ENCODE measurements at regions not wholly inside any gene's neighbourhood (a gene's known extent, or its start where the extent isn't known, plus 50 kb on each side); places are given as distances from the start of the nearest gene placed in this dataset.

DNA sequence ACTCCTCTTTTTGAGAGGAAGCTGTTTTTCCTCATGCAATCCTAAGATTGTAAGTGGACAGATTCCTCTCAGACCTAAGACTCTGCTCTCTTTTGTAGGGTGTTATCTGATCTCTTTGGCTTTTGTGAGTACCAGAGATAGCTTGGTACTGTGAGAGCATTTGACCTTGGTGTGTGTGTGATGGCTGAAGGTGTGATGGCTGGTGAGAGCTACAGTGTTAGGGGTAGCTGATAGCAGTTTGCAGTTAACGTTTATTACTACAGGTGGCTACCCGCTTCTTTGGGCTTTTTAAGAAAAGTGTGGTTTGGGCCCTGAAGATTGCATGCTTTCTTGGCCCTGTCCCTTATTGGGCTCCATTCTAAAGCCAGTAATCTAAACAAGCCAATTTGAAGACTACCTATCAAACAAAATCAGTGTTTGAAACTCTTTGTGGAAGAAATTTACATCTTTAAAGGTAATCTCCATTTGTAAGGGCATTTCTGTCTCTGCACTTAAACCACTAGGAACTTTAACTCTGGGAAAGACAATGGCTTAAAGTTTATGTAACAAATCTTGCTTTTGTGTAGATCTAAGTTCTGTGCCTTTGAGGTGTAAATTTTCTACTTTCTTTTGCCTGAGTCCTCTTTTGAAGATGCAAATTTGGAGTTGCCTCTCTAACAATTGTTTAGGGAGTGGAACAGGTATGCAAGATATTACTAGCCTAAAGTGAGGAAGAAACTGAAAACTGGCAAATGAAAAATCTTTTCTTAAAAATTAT, 85.3 kb upstream of the SERBP1 start:
- H3K4me3 ChIP-seq (ENCODE audit: low read depth, low read length), result no peak overlapping the region
- no peak for DNase-seq (ENCODE audit: low read depth)
- TF ChIP-seq, protein P1, sequence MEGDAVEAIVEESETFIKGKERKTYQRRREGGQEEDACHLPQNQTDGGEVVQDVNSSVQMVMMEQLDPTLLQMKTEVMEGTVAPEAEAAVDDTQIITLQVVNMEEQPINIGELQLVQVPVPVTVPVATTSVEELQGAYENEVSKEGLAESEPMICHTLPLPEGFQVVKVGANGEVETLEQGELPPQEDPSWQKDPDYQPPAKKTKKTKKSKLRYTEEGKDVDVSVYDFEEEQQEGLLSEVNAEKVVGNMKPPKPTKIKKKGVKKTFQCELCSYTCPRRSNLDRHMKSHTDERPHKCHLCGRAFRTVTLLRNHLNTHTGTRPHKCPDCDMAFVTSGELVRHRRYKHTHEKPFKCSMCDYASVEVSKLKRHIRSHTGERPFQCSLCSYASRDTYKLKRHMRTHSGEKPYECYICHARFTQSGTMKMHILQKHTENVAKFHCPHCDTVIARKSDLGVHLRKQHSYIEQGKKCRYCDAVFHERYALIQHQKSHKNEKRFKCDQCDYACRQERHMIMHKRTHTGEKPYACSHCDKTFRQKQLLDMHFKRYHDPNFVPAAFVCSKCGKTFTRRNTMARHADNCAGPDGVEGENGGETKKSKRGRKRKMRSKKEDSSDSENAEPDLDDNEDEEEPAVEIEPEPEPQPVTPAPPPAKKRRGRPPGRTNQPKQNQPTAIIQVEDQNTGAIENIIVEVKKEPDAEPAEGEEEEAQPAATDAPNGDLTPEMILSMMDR (IDR thresholded peaks at IDR 0.05; ENCODE audit: insufficient read depth, low read depth, low read length), result no peak

DNA sequence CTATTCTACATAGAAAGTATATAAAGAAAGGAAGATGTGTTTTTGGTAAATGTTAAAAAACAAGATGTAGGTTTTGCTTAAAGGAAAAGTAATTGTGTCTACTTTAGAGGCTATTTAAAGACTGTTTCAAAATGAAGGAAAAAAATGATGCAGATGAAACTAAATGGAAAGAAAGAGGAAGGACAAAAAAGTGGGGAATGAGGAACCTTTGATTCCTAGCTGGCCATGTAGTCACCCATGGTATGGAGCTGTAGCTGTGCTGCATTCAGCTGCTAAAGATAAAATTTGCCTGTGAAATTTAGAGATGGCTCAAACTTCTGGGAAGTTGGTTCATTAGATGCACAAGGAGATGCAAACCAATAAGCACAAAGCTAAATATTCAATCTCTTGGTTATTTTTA, 86.8 kb upstream of the SERBP1 start:
- H3K4me3 ChIP-seq (ENCODE audit: low read depth, low read length), result no peak overlapping the region
- TF ChIP-seq, protein P1 (IDR thresholded peaks at IDR 0.05; ENCODE audit: insufficient read depth, low read depth, low read length), result no peak
- no peak for DNase-seq (ENCODE audit: low read depth)

DNA sequence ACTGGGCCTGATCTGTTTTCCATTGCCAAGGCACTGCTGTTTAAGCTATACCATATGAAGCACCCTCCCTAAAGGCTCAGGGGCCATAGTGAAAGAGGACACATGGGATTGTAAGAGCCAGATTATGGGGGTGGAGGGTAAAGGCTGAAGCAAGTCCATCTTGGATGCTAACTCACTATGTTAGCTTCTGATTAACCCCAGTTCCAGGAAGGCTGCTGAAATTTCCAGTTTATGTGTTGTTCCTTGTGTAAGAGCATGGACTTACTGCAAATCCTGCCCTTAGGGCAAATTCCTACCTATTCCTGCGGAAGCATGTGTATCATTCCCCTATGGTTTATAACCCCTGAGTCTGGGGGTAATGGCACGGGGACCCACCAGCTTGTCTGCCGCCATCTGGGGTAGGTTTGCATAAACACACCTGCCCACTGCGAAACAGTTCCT, 91.8 kb upstream of the SERBP1 start:
- TF ChIP-seq, protein P1 (IDR thresholded peaks at IDR 0.05; ENCODE audit: insufficient read depth, low read depth, low read length), result no peak
- no peak for DNase-seq (ENCODE audit: low read depth)
- no peak overlapping the region for H3K4me3 ChIP-seq (ENCODE audit: low read depth, low read length)

DNA sequence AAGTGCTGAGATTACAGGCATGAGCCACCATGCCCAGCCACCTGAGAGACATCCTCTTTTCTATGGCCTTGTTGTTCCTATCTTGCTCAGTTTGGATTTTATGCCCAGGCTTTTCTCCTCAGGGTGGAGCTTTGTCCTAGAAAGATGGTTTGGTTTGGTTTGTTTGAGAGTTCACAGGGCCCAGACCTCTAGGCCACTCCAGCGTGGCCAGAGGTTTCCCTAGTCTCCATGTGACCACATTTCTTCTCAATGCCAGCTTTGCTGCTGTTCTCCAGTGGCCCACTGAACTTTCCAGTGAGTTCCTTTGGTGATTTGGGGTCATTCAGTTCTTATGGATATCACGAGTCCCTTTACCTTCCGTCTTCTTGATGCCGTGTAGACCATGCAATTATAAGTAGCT, 92.6 kb upstream of the SERBP1 start:
- H3K4me3 ChIP-seq (ENCODE audit: low read depth, low read length), result no peak overlapping the region
- TF ChIP-seq, protein P1 (IDR thresholded peaks at IDR 0.05; ENCODE audit: insufficient read depth, low read depth, low read length), result no peak
- no peak for DNase-seq (ENCODE audit: low read depth)

DNA sequence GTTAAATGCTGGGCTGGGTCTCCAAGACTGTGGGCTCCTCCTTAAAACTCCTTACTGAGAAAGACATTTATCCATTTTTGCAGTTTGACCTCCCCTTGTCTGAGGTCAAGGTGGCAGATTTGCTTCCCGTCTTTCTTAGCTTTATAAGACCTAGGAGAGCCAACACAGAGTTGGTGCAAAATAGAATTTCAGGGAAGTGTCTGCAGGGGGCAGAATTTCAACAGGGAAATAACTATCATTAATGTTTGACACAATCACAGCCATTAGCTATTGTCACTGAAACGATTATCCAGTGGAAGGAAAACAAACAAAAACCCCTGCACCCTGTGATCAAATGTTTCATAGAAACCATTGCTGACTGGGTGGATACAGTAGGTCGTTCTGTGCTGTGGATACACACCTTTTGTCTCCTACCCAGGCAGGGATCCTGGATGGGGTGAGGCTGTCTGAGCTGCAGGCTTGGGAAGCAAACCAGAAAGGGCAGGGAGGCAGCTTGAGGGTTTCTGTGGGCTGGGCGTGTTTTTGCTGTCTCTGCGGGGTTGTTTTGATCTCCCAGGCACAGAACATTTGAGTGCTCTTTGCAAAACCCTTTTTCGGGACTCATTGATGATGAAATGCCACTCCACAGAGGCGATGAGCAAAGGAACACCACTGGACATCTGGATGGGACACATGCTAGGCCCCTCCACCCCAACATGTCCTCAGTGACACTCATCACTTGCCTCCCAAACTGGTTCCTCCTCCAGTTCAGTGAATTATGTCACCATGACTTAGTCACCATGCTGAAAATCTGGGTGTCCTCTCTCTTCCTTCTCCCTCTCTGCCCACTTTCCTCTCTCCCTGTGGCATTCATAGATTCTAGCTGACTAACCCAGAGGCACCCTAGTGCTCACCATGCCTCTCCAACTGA, 94.2 kb upstream of the SERBP1 start:
- H3K4me3 ChIP-seq (ENCODE audit: low read depth, low read length), result no peak overlapping the region
- no peak for DNase-seq (ENCODE audit: low read depth)

DNA sequence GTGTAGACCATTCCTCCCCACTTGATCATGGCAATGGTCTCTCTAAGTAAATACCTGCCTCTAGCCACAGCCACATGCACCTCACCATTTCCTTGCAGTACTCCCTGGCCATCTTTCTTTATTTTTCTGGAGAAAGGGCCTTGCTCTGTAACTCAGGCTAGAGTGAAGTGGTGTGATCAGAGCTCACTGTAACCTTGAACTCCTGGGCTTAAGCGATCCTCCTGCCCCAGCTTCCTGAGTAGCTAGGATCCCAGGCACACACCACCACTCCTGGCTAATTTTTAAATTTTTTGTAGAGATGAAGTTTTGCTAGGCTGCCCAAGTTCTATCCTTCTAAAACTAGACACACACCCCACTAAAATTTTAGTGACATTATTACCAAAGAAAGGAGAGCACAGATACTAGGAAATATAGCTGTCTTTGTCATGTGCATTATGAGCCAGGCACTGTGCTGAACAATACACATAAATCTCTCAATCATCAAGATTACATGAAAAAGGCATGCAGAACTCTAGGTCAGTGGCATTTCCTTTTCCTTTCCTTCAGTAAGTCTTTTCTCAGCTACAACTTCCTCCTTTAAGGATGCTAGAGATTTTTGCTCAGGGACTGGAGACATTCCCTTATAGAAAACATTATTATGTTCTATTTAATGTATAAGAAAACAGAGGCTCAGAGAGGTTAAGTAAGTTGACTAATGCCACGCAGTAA, 95.0 kb upstream of the SERBP1 start:
- no peak overlapping the region for H3K4me3 ChIP-seq (ENCODE audit: low read depth, low read length)
- DNase-seq (ENCODE audit: low read depth), result no peak
- TF ChIP-seq, protein P1 (IDR thresholded peaks at IDR 0.05; ENCODE audit: insufficient read depth, low read depth, low read length), result no peak

More for the DNA sequence above, 94.2 kb upstream of the SERBP1 start:
- TF ChIP-seq, protein P1 (IDR thresholded peaks at IDR 0.05; ENCODE audit: insufficient read depth, low read depth, low read length), result no peak
